IMR-90 (cell line): ENCODE measurements at regions not wholly inside any gene's neighbourhood (a gene's known extent, or its start where the extent isn't known, plus 50 kb on each side); places are given as distances from the start of the nearest gene placed in this dataset.

Source experiments
- ATAC-seq: fragments of 200-7000 bp; cut with Tn5 transposase; 2 replicates; pipeline ENCODE4 v1.9.1; 2020; ENCODE audit warnings: low read depth, mild to moderate bottlenecking, moderate library complexity
- BruUV-seq: library from RNA; stranded (reverse); fragments of 400-500 nt; replicated peaks from 2 replicates; lab custom pipeline; 2021; lab: Mats Ljungman, UMichigan
- CTCF ChIA-PET: fragments of 300-600 bp; formaldehyde crosslinking; extraction: SDS; loops from one replicate; lab custom pipeline; 2021; ENCODE audit warnings: antibody characterized with exemption; lab: Yijun Ruan, JAX
- POLR2A ChIA-PET: fragments of 300-600 bp; sonication (Branson Sonifier 250); formaldehyde crosslinking; loops from one replicate; lab custom pipeline; 2022; ENCODE audit warnings: antibody characterized with exemption; ENCODE audit not compliant: unreplicated experiment; lab: Charles Lee
- DNase-seq: peaks from one replicate; pipeline ENCODE4 v3.0.0; 2013
- H2AFZ ChIP-seq: replicated peaks from 2 replicates; pipeline ENCODE3; 2013; ENCODE audit warnings: low read length, mild to moderate bottlenecking; ENCODE audit not compliant: poor library complexity
- H2AK5ac ChIP-seq: 2 replicates; pipeline ENCODE4 v1.6.1; 2013; ENCODE audit warnings: low read depth, low read length, inconsistent platforms
- H2AK9ac ChIP-seq: replicated peaks from 2 replicates; pipeline ENCODE3; 2013; ENCODE audit warnings: mild to moderate bottlenecking, low read depth, low read length, moderate library complexity; ENCODE audit not compliant: poor library complexity
- H2BK120ac ChIP-seq: 2 replicates; pipeline ENCODE4 v1.6.1; 2013; ENCODE audit warnings: low read depth, low read length, inconsistent platforms
- H2BK15ac ChIP-seq: 3 replicates; pipeline ENCODE4 v1.6.1; 2013; ENCODE audit warnings: low read depth, low read length, inconsistent platforms
- H2BK20ac ChIP-seq: 2 replicates; pipeline ENCODE4 v1.6.1; 2013; ENCODE audit warnings: low read depth, mild to moderate bottlenecking, inconsistent platforms, low read length, moderate library complexity
- H2BK5ac ChIP-seq: 2 replicates; pipeline ENCODE4 v1.6.1; 2013; ENCODE audit warnings: mild to moderate bottlenecking, low read depth, low read length, inconsistent platforms; ENCODE audit not compliant: poor library complexity, severe bottlenecking
- H3K14ac ChIP-seq: replicated peaks from 2 replicates; pipeline ENCODE4 v1.6.1; 2013; ENCODE audit warnings: low read depth, low read length, inconsistent platforms
- H3K18ac ChIP-seq: 2 replicates; pipeline ENCODE4 v1.6.1; 2013; ENCODE audit warnings: low read depth, low read length, control low read depth
- H3K23ac ChIP-seq: 2 replicates; pipeline ENCODE4 v1.6.1; 2013; ENCODE audit warnings: low read depth, low read length, inconsistent platforms
- H3K27ac ChIP-seq: 2 replicates; pipeline ENCODE4 v1.5.1; 2013; ENCODE audit warnings: mild to moderate bottlenecking, control low read depth, low read length; ENCODE audit not compliant: insufficient read depth
- H3K27me3 ChIP-seq: 2 replicates; pipeline ENCODE4 v1.6.1; 2013; ENCODE audit warnings: low read length; ENCODE audit not compliant: control insufficient read depth, insufficient read depth
- H3K36me3 ChIP-seq: 2 replicates; pipeline ENCODE4 v1.6.1; 2013; ENCODE audit warnings: low read length, mixed read lengths; ENCODE audit not compliant: control insufficient read depth, insufficient read depth
- H3K4ac ChIP-seq: 2 replicates; pipeline ENCODE4 v1.6.1; 2013; ENCODE audit warnings: low read depth, low read length, inconsistent platforms
- H3K4me1 ChIP-seq: 2 replicates; pipeline ENCODE4 v1.6.1; 2013; ENCODE audit warnings: low read length, mixed read lengths; ENCODE audit not compliant: control insufficient read depth, insufficient read depth
- H3K4me2 ChIP-seq: 2 replicates; pipeline ENCODE4 v1.6.1; 2013; ENCODE audit warnings: low read depth, mild to moderate bottlenecking, control low read depth, low read length, moderate library complexity
- H3K4me3 ChIP-seq: 2 replicates; pipeline ENCODE4 v1.5.1; 2013; ENCODE audit warnings: low read depth, mild to moderate bottlenecking, control low read depth, low read length, moderate library complexity; ENCODE audit not compliant: insufficient read depth
- H3K56ac ChIP-seq: 2 replicates; pipeline ENCODE4 v1.6.1; 2013; ENCODE audit warnings: low read length, inconsistent platforms; ENCODE audit not compliant: insufficient read depth; ENCODE audit errors: extremely low read depth
- H3K79me1 ChIP-seq, 2 experiments: 2 replicates each; pipeline ENCODE4 v1.6.1; 2013; ENCODE audit warnings: low read length in 2 of 2, inconsistent platforms in 1 of 2, low read depth in 1 of 2
- H3K9ac ChIP-seq: 2 replicates; pipeline ENCODE4 v1.6.1; 2013; ENCODE audit warnings: low read depth, low read length, control low read depth
- H3K9me1 ChIP-seq: 2 replicates; pipeline ENCODE4 v1.6.1; 2013; ENCODE audit warnings: low read length, inconsistent platforms; ENCODE audit not compliant: insufficient read depth
- H3K9me3 ChIP-seq: 2 replicates; pipeline ENCODE4 v1.6.1; 2013; ENCODE audit warnings: low read length; ENCODE audit not compliant: control insufficient read depth, insufficient read depth
- H4K20me1 ChIP-seq: 2 replicates; pipeline ENCODE4 v1.6.1; 2013; ENCODE audit warnings: low read length, inconsistent platforms; ENCODE audit not compliant: insufficient read depth
- H4K5ac ChIP-seq: 2 replicates; pipeline ENCODE4 v1.6.1; 2013; ENCODE audit warnings: mild to moderate bottlenecking, low read depth, low read length, control low read depth
- H4K8ac ChIP-seq, 2 experiments: 2 replicates each; pipeline ENCODE4 v1.6.1; 2013; ENCODE audit warnings: low read depth in 2 of 2, low read length in 2 of 2, control low read depth in 1 of 2, inconsistent platforms in 1 of 2
- H4K91ac ChIP-seq: 2 replicates; pipeline ENCODE4 v1.6.1; 2013; ENCODE audit warnings: low read depth, low read length, inconsistent platforms; ENCODE audit not compliant: insufficient read depth
- BHLHE40 ChIP-seq: fragments of 150-350 bp; IDR thresholded peaks from 2 replicates; pipeline ENCODE4 v1.6.1; 2016; ENCODE audit warnings: mild to moderate bottlenecking, low read depth, low read length
- CEBPB ChIP-seq: IDR thresholded peaks from 2 replicates; pipeline ENCODE4 v1.6.1; 2012; ENCODE audit warnings: low read depth, low read length, improper control_type of control experiment
- CHD1 ChIP-seq: IDR thresholded peaks from 2 replicates; pipeline ENCODE4 v1.6.1; 2012; ENCODE audit warnings: low read depth, low read length, improper control_type of control experiment
- CTCF ChIP-seq: conservative IDR thresholded peaks from 2 replicates; pipeline ENCODE4 v1.5.1; 2012; ENCODE audit warnings: mild to moderate bottlenecking, low read depth, low read length, improper control_type of control experiment
- FOS ChIP-seq: fragments of 150-350 bp; IDR thresholded peaks from 2 replicates; pipeline ENCODE4 v1.6.1; 2016; ENCODE audit warnings: low read depth, low read length
- MAFK ChIP-seq: IDR thresholded peaks from 2 replicates; pipeline ENCODE4 v1.6.1; 2012; ENCODE audit warnings: low read depth, low read length, improper control_type of control experiment
- MAZ ChIP-seq: IDR thresholded peaks from 2 replicates; pipeline ENCODE4 v1.6.1; 2012; ENCODE audit warnings: low read depth, mild to moderate bottlenecking, low read length, improper control_type of control experiment, moderate library complexity, borderline replicate concordance
- MXI1 ChIP-seq: IDR thresholded peaks from 2 replicates; pipeline ENCODE4 v1.6.1; 2012; ENCODE audit warnings: low read depth, mild to moderate bottlenecking, low read length, moderate library complexity, borderline replicate concordance
- NFE2L2 ChIP-seq: fragments of 150-350 bp; IDR thresholded peaks from 2 replicates; pipeline ENCODE4 v1.6.1; 2016; ENCODE audit warnings: low read depth, mild to moderate bottlenecking, low read length
- POLR2A ChIP-seq: IDR thresholded peaks from 2 replicates; pipeline ENCODE4 v1.6.1; 2012; ENCODE audit warnings: mild to moderate bottlenecking, low read depth, low read length
- RAD21 ChIP-seq: IDR thresholded peaks from 2 replicates; pipeline ENCODE4 v1.6.1; 2012; ENCODE audit warnings: low read length, improper control_type of control experiment
- RCOR1 ChIP-seq: IDR thresholded peaks from 2 replicates; pipeline ENCODE4 v1.6.1; 2012; ENCODE audit warnings: mild to moderate bottlenecking, low read length, improper control_type of control experiment; ENCODE audit not compliant: insufficient replicate concordance
- RFX5 ChIP-seq: IDR thresholded peaks from 2 replicates; pipeline ENCODE4 v1.8.0; 2012; ENCODE audit warnings: low read depth, mild to moderate bottlenecking, low read length, moderate library complexity
- SMC3 ChIP-seq: fragments of 150-350 bp; IDR thresholded peaks from 2 replicates; pipeline ENCODE4 v1.6.1; 2016; ENCODE audit warnings: low read depth, mild to moderate bottlenecking, antibody characterized with exemption, low read length, moderate library complexity
- WGBS, 2 experiments: methylation state at CpG; one replicate each; pipeline versions ENCODE4 v1.1.5 to v1.1.7; 2013; ENCODE audit warnings: missing lambda C conversion rate in 2 of 2; ENCODE audit not compliant: insufficient read length in 1 of 2; ENCODE audit errors: extremely low coverage in 2 of 2; 5-methylcytosine and 5-hydroxymethylcytosine counted together
- dilution Hi-C: fragments of 300-500 bp; cut with HindIII; formaldehyde crosslinking; loops from one replicate; pipeline ENCODE4 v1.14.3; 2018; ENCODE audit warnings: low sequenced_read_pairs; ENCODE audit not compliant: unreplicated experiment
- in situ Hi-C: fragments of 300-500 bp; cut with MboI; formaldehyde crosslinking; loops from 3 replicates; pipeline ENCODE4 v1.14.3; 2019; ENCODE audit warnings: low sequenced_read_pairs, inconsistent platforms, mixed read lengths
- intact Hi-C: fragments of 100-400 bp; cut with micrococcal nuclease; formaldehyde crosslinking; loops from 2 replicates; pipeline ENCODE4 v1.10.0; 2022
- TF ChIP-seq, protein P1 (sequence below): fragments of 150-350 bp; IDR thresholded peaks from 2 replicates; pipeline ENCODE4 v1.6.1; 2016; ENCODE audit warnings: low read depth, mild to moderate bottlenecking, low read length, moderate library complexity, borderline replicate concordance
- TF ChIP-seq, protein P2 (sequence below): fragments of 150-350 bp; IDR thresholded peaks from 2 replicates; pipeline ENCODE4 v1.6.1; 2017; ENCODE audit warnings: mild to moderate bottlenecking, antibody characterized with exemption, low read length, low read depth

DNA sequence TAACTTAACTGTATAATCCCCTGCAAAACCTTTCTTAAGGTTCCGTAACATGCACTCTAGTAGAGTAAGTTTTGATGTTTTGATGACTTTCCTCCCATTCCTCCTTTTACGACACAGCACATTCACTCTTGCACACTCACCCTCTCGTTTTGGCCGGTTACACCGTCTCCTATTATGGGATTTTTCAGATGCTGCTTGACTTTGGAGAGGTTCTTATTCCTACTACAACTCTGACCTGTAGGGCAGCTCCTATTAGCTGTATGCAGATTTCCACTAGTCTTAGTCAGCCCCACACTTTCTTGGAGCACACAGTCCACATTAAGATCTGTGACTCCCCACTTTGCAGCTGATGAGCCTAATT lies 223.7 kb upstream of the SYNCRIP start:
- intact Hi-C loops: loop anchor here (5.0 to 10.0 kb wide), 2 partner anchors 102 to 189 kb away; no protein-coding TSS in a partner anchor
- no CpG with 5 or more reads among the region's 5 CpGs for WGBS, 2 experiments

More for the DNA sequence above, 223.7 kb upstream of the SYNCRIP start:
- H3K27me3 ChIP-seq: no peaks in the 10 kb centered on the region
- no peaks in the 10 kb centered on the region for H3K9me1 ChIP-seq
- dilution Hi-C loops: no loop called here
- no peaks in the 10 kb centered on the region for H3K36me3 ChIP-seq
- H4K8ac ChIP-seq: peak overlapping the region in 1 of 2 experiments; percentile 62; a peak in 3 of 4 replicates
- no peak overlapping the region for H2BK15ac ChIP-seq
- peak overlapping the region; percentile 7; the same call in 1 of the 2 replicates for H3K9ac ChIP-seq
- H3K4me1 ChIP-seq: peaks cover 7% of the 10 kb centered on the region; the same call in 1 of the 2 replicates
- H2BK120ac ChIP-seq: 0 out of 2 replicates have a peak overlapping the region, but pooled peaks have one; percentile 75
- H3K4me2 ChIP-seq: peak overlapping the region; percentile 100
- H3K4me3 ChIP-seq: peak overlapping the region; percentile 58
- peak overlapping the region; percentile 37 for H3K18ac ChIP-seq
- DNase-seq (peak; percentile 36), ATAC-seq (peak; percentile 55)
- CTCF ChIA-PET: no interaction called here
- H3K79me1 ChIP-seq: no peaks in the 10 kb centered on the region
- no peak overlapping the region for H3K56ac ChIP-seq
- H4K5ac ChIP-seq: peak overlapping the region; percentile 81
- peak overlapping the region; percentile 68 for H2AFZ ChIP-seq
- no peak overlapping the region for H3K4ac ChIP-seq
- peak overlapping the region; percentile 31; the same call in 1 of the 2 replicates for H3K23ac ChIP-seq
- no peak overlapping the region for H2AK9ac ChIP-seq
- no peaks in the 10 kb centered on the region for H4K20me1 ChIP-seq
- H2BK5ac ChIP-seq: no peak overlapping the region
- no peaks in the 10 kb centered on the region for H3K9me3 ChIP-seq
- no TSS peak for BruUV-seq
- peak overlapping the region; percentile 17; the same call in 1 of the 2 replicates for H2BK20ac ChIP-seq
- H4K91ac ChIP-seq: no peak overlapping the region
- peak overlapping the region; percentile 18; the same call in 1 of the 2 replicates for H3K14ac ChIP-seq
- POLR2A ChIA-PET: no interaction called here
- H3K27ac ChIP-seq: no peak overlapping the region
- H2AK5ac ChIP-seq: no peak overlapping the region
- in situ Hi-C loops: no loop called here
- no peak for TF ChIP-seq CEBPB
- TF ChIP-seq, protein P1, sequence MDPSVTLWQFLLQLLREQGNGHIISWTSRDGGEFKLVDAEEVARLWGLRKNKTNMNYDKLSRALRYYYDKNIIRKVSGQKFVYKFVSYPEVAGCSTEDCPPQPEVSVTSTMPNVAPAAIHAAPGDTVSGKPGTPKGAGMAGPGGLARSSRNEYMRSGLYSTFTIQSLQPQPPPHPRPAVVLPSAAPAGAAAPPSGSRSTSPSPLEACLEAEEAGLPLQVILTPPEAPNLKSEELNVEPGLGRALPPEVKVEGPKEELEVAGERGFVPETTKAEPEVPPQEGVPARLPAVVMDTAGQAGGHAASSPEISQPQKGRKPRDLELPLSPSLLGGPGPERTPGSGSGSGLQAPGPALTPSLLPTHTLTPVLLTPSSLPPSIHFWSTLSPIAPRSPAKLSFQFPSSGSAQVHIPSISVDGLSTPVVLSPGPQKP: no peak
- TF ChIP-seq MAFK: no peak
- TF ChIP-seq SMC3: no peak
- no peak for TF ChIP-seq RAD21
- TF ChIP-seq MAZ: no peak
- TF ChIP-seq CTCF: no peak
- no peak for TF ChIP-seq RFX5
- no peak for TF ChIP-seq NFE2L2
- no peak for TF ChIP-seq CHD1
- no peak for TF ChIP-seq FOS
- TF ChIP-seq MXI1: no peak
- no peak for TF ChIP-seq RCOR1
- TF ChIP-seq, protein P2, sequence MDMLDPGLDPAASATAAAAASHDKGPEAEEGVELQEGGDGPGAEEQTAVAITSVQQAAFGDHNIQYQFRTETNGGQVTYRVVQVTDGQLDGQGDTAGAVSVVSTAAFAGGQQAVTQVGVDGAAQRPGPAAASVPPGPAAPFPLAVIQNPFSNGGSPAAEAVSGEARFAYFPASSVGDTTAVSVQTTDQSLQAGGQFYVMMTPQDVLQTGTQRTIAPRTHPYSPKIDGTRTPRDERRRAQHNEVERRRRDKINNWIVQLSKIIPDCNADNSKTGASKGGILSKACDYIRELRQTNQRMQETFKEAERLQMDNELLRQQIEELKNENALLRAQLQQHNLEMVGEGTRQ: no peak
- no peak for TF ChIP-seq POLR2A
- TF ChIP-seq BHLHE40: no peak
